NOMO-1 treated with DMSO at 0.1 percent for 48 hours (cell line): ENCODE measurements at regions not wholly inside any gene's neighbourhood (a gene's known extent, or its start where the extent isn't known, plus 50 kb on each side); places are given as distances from the start of the nearest gene placed in this dataset.

ENCODE experiments used
- DNase-seq: peaks from one replicate; lab custom pipeline; 2025; ENCODE audit not compliant: unreplicated experiment; lab: John Stamatoyannopoulos, UW

DNA sequence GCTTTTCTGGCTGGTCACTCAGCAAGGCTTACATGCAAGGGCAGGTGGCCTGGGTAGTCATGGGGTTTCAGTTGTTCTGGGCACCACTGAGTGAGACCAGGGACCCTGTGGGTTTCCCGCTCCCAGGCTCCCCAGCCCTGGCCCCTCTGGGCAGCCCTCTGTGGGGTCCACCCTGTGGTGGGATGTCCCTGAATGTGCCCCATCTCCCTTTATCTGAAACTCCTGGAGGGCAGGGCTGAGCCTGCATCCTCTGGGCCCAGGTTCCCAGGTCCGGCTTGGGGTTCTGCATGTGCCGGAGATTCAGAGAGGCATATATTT, 1041.0 kb downstream of the BRD1 start:
- DNase-seq: no peak

DNA sequence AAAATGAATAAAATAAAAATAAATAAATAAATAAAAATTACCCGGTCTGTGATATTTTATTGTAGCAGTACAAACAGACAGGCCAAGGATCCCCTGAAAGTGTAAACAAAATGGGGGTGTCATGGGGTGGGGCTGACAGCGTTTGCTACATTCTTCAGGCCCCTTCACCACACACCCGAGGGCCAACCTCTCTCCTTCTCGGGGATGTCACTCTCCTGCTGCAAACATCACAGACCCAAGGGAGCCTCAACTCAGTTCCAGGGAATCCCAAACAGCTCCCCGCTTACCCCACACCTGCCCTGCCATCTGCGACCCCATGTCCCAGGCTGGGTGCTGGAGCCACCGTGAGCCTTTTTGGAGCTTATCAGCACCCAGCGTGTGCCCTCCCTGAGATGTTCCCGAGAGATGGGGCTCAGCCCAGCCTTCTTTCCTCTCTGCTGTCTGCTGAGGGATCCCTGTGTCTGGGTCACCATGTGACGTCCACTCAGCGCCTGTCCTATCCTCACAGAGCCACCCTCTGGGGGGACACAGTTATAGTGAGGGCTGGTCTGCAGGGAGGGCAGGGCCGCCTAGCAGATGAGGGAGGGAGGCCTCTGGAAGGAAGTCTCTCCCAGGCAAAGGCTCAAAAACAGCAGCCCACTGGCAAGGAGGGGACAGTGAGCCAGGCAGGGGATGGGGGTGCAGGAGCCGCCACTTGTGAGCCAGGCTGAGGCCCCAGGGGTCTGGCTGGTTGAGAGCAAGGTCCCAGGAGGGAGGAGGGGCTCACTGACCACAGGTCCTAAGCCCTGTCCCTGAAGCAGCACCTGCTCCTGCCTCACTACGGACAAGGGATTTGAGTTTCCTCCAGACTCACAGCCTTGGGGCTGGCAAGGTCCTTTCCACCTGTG, 1041.6 kb downstream of the BRD1 start:
- no peak for DNase-seq

DNA sequence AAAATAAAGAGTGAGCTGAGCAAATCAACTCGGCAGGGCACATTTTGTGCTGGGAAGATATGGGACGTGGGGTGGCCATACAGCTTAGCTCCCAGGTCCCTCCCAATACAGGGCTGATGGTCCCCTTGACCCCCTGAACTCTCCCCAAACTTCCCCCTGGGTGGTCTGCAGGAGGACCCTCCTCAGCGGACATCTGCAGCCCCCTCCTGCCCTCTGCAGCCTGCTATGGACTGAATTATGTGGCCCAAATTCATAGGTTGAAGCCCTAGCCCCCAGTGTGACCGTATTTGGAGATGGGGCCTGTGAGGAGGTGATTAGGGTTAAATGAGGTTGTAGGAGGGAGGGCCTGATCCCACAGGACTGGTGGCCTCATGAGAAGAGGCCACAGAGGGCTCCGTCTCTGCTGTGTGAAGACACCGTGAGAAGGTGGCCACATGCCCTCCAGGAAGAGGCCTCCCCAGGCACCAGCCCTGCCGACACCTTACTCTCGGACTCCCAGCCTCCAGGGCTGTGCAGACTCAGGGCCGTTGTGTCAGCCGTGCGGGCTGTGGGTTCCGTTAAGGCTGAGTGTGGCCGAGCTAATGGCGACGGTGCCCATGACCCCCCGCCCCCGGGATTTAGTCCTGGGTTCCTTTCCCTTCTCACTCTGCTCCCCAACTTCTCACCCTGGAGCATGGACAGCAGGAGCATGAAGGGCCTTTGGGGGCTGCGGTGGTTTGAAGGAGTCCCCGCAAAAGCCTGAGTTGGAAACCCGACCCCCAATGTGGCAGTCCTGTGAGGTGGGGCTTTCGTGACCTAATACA, 1042.8 kb downstream of the BRD1 start:
- no peak for DNase-seq

DNA sequence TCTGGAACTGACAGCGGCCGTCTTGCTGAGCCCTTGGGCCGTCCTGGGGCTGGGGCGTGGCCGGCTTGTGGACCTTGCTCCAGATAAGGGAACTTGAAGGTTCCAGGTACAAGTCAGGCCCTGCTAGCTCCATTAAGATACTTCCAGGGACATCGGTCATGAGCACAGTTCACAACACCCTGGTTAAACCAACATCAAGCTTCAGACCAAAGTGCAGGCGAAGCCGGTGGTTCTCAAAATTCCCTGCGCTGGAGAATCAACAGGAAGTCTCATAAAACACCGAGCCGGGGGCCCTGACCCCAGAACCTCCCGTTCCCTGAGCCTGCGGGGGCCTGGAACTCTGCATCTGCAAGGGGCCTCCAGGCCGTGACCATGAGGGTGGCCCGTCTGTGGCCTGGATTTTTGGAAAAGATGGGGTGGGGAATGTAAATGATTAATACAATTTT, 1043.8 kb downstream of the BRD1 start:
- no peak for DNase-seq

GRCh38 chr22:48782811-48783511, 1044.7 kb downstream of the BRD1 start:
- DNase-seq: no peak

- no peak for DNase-seq
Measured at GRCh38 chr22:48782326-48782725, 1045.3 kb downstream of the BRD1 start.

DNA sequence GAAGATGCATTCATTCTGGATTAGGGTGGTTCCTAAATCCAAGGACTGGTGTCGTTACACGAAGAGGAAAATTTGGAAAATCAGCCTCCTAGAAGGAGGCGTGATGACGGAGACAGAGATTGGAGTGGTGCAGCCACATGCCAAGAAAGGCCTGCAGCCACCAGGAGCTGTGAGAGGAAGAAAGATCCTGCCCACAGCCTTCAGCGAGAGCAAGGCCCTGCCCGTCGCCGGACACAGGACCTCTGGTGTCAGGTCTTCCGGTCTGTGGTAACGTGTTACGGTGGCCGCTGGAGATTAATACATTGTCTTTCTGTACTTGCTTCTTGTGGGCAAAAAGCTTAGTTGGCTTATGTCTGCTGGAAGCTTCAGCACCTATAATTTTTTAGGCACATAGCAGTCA, 1045.8 kb downstream of the BRD1 start:
- no peak for DNase-seq

DNA sequence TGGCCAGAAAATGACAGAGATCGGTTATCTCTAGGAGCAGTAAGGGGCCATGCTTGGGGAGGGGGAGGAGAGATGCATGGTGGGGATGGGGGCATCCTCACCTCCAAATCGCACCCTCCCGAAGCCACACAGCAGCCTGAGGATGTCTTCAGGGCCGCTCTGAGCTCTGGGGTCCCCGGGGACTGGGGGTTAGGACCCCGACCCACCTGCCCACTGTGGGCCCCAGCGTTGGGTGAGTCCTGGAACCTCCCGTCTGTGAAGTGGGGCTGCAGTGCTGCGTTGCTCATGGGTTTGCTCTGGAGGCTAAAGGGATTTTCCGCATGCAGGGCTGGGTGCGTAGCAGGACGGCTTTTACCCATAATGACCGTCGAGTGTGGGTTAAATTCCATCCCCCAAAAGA, 1046.3 kb downstream of the BRD1 start:
- DNase-seq: no peak

DNA sequence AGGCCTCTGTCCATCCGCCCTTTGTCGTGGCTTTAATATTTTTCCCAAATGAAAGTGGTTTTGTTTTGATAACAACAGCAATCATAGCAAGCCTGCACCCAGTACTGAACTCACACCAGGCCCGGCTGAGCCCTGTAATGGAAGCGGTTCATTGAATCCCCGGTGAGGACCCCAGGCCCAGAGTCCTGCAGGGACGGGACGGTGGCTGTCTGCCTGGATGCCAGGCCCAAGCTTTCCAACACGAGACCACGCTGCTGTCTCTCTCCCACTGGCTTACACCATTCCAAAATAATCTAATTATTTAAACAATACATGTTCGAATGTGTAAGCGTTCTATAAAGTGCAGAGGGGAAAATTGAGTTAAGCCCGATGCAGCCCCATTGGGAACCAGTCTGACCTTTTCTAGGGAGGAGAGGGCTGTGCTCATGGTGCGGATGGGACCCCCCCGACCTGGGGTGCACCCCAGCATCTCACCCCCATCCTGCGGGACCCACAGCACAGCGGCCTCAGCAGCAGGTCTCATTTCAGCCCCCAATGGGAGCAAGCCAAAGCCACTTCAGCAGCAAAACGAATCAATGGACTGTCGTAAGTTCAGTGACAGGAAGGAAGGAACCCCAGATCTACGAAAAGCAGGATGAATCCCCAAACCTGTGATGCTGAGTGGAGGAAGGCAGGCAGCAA, 1046.9 kb downstream of the BRD1 start:
- DNase-seq: no peak

DNA sequence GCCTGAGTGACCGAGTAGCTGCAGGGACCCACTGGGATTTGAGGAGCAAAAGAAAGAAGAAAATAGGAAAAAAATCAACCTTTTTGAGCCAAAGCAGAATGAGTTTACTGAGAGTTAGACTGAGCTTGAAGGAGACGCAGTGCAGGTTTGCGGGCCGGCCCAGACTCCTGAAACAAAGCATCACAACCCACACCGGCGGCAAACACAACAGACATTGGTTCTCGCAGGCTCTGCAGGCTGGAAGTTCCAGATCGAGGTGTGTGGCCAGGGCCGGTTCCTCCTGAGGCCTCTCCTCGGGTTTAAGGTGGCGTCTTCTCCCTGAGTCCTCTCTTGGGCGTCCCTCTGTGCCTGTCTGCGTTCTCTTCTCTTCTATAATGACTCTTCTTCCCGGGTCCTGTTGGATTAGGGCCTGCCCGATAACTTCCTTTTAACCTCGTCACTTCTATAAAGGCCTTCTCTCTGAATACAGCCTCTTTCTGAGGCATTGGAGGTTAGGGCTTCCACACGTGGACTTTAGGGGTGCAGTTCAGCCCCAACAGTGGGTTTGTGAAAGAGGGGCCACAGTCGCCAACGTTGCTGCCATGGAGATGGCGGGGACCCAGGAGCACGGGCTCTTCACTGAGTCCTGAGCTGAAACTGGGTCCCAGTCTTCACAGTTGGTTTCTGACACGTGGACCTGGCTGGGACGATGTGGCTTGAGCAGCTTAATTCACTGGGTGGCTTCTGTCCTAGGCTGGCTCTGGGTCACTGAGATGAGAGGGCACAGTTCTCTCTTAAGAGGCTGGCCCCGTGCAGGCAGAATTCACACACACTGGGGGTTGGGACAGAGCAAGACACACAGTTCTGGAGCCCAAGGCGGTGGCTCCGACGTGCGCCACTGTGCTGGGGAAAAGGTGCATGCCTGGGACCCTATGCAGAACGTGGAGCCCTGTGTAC, 1047.7 kb downstream of the BRD1 start:
- DNase-seq: no peak

GRCh38 chr22:48779211-48779643, 1048.4 kb downstream of the BRD1 start:
- DNase-seq: no peak

GRCh38 chr22:48778308-48779195, 1049.1 kb downstream of the BRD1 start:
- no peak for DNase-seq

- DNase-seq: no peak
Measured at GRCh38 chr22:48772286-48772907, 1055.3 kb downstream of the BRD1 start.

GRCh38 chr22:48765595-48765994, 1062.1 kb downstream of the BRD1 start:
- DNase-seq: no peak

- no peak for DNase-seq
Measured at GRCh38 chr22:48761546-48761945, 1066.1 kb downstream of the BRD1 start.

DNA sequence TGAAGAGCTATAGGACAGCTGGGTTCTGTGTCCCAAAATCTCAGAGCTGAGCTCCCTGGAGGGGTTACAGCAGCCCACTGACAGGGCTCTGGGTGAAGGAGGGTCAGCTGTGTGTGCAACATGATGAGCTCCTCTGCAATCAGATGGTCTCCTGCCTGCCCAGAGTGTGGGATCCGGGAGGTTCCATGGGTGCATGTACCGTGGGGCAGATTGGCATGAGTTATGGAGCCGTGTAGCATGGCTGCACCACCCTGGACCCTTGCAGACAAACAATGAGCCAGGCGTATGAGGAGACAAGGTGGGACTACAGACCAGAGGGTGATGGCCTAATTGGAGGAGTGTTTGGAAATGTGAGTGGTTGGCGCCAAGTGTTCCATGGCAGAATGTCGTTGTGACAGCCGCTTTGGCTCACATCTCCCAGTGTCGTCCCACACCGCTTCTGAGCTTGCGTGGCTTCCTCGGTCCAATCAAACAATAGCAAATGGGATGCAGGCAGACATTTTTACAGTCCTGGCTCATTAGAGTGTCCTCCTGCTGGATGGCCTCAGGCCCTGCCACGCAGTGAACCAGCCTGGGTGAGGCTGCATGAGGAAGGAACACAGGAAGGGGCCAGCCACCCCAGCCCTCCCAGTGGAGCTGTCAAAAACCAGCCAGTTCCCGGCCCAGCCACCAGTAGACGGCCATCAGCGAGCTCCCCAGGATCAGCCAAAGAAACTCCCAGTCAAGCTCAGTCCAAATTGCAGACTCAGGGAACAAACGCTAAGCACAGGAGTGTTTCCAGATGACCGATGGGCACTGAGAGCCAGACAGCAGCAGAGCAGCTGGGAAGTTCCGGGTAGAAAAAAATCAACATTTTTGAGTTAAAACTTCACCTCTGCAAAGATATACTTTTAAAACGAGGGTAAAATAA, 1066.9 kb downstream of the BRD1 start:
- no peak for DNase-seq
